HCT116 (cell line): ENCODE measurements at regions not wholly inside any gene's neighbourhood (a gene's known extent, or its start where the extent isn't known, plus 50 kb on each side); places are given as distances from the start of the nearest gene placed in this dataset.

Experiments
- ATAC-seq: fragments of 200-7000 bp; cut with Tn5 transposase; 2 replicates; pipeline ENCODE4 v1.9.1; 2020; ENCODE audit warnings: mild to moderate bottlenecking, moderate library complexity
- BruUV-seq: library from RNA; stranded (reverse); fragments of 400-500 nt; replicated peaks from 2 replicates; lab custom pipeline; 2021; lab: Mats Ljungman, UMichigan
- CTCF ChIA-PET: fragments of 300-600 bp; sonication (Branson Sonifier 250); formaldehyde crosslinking; loops from one replicate; lab custom pipeline; 2021; ENCODE audit warnings: antibody characterized with exemption; lab: Charles Lee
- POLR2A ChIA-PET: fragments of 300-600, 350-600 bp; sonication (Branson Sonifier 250); formaldehyde crosslinking; loops from one replicate; lab custom pipeline; 2021; ENCODE audit warnings: antibody characterized with exemption; lab: Charles Lee
- RAD21 ChIA-PET, 2 experiments: fragments of 300-600 bp; sonication (Branson Sonifier 250); formaldehyde crosslinking; loops; one replicate each; lab custom pipeline; 2023; ENCODE audit warnings: low total read pairs in 2 of 2; ENCODE audit not compliant: uncharacterized antibody in 2 of 2, unreplicated experiment in 2 of 2, low non-redundant PET in 1 of 2; lab: Charles Lee
- DNase-seq: peaks from one replicate; pipeline ENCODE4 v3.0.0-alpha.2; 2010; ENCODE audit warnings: low read depth, low spot score
- H2AFZ ChIP-seq: fragments of 200-600 bp; shearing (Covaris generic), sonication (generic); 2 replicates; pipeline ENCODE4 v1.6.1; 2017; ENCODE audit warnings: low read depth, mixed run types, mixed read lengths, antibody characterized with exemption, low read length; ENCODE audit not compliant: poor library complexity, severe bottlenecking
- H3K27ac ChIP-seq: 2 replicates; pipeline ENCODE4 v1.5.1; 2012; ENCODE audit warnings: low read depth, low read length
- H3K27me3 ChIP-seq: fragments of 200-600 bp; sonication (generic); 2 replicates; pipeline ENCODE4 v1.6.1; 2016; ENCODE audit warnings: mixed run types, low read length, mixed read lengths; ENCODE audit not compliant: insufficient read depth
- H3K36me3 ChIP-seq, 2 experiments: fragments of 200-500 bp in 1 of 2; fragments of 200-600 bp in 1 of 2; sonication (Bioruptor generic) in 1 of 2; sonication (generic) in 1 of 2; 2 replicates each; pipeline versions ENCODE4 v1.5.1 to v1.6.1; 2014 to 2016; ENCODE audit warnings: low read length in 2 of 2, inconsistent platforms in 1 of 2, mixed read lengths in 1 of 2, mixed run types in 1 of 2; ENCODE audit not compliant: insufficient read depth in 2 of 2, control insufficient read depth in 1 of 2
- H3K4me1 ChIP-seq, 2 experiments: fragments of 200-600 bp in 1 of 2; sonication (generic) in 1 of 2; 2 replicates each; pipeline versions ENCODE4 v1.5.1 to v1.6.1; 2012 to 2017; ENCODE audit warnings: low read length in 2 of 2, inconsistent platforms in 1 of 2, mild to moderate bottlenecking in 1 of 2, mixed read lengths in 1 of 2, mixed run types in 1 of 2, moderate library complexity in 1 of 2; ENCODE audit not compliant: insufficient read depth in 2 of 2, control insufficient read depth in 1 of 2
- H3K4me2 ChIP-seq: fragments of 200-600 bp; sonication (generic); 2 replicates; pipeline ENCODE4 v1.6.1; 2017; ENCODE audit warnings: mixed run types, low read length, mixed read lengths
- H3K4me3 ChIP-seq, 2 experiments: fragments of 200-600 bp in 1 of 2; sonication (generic) in 1 of 2; replicated peaks in 1 of 2; 2 replicates each; pipeline ENCODE4 v1.5.1; 2011 to 2016; ENCODE audit warnings: low read length in 2 of 2, control low read depth in 1 of 2, low read depth in 1 of 2, mild to moderate bottlenecking in 1 of 2, mixed read lengths in 1 of 2, mixed run types in 1 of 2
- H3K79me2 ChIP-seq: fragments of 200-600 bp; sonication (generic); 2 replicates; pipeline ENCODE4 v1.6.1; 2017; ENCODE audit warnings: mild to moderate bottlenecking, mixed run types, low read length, moderate library complexity, mixed read lengths; ENCODE audit not compliant: insufficient read depth
- H3K9ac ChIP-seq: fragments of 200-600 bp; sonication (generic); 2 replicates; pipeline ENCODE4 v1.6.1; 2016; ENCODE audit warnings: low read length, mixed read lengths
- H3K9me2 ChIP-seq: fragments of 200-600 bp; sonication (generic), shearing (Covaris generic); 2 replicates; pipeline ENCODE4 v1.6.1; 2017; ENCODE audit warnings: mixed run types, mild to moderate bottlenecking, moderate library complexity; ENCODE audit not compliant: insufficient read depth
- H3K9me3 ChIP-seq, 2 experiments: fragments of 200-500 bp in 1 of 2; fragments of 200-600 bp in 1 of 2; sonication (Bioruptor generic) in 1 of 2; sonication (generic) in 1 of 2; 2 replicates each; pipeline ENCODE4 v1.6.1; 2014 to 2017; ENCODE audit warnings: low read length in 2 of 2, mixed read lengths in 2 of 2, inconsistent platforms in 1 of 2, low read depth in 1 of 2, mild to moderate bottlenecking in 1 of 2, mixed run types in 1 of 2, moderate library complexity in 1 of 2; ENCODE audit not compliant: control insufficient read depth in 1 of 2, insufficient read depth in 1 of 2
- H4K20me1 ChIP-seq: fragments of 200-600 bp; sonication (generic), shearing (Covaris generic); 2 replicates; pipeline ENCODE4 v1.6.1; 2017; ENCODE audit warnings: mixed run types, mild to moderate bottlenecking, moderate library complexity; ENCODE audit not compliant: insufficient read depth
- CBX3 ChIP-seq: IDR thresholded peaks from 2 replicates; pipeline ENCODE4 v1.6.1; 2012; ENCODE audit warnings: low read depth
- CEBPB ChIP-seq: IDR thresholded peaks from 2 replicates; pipeline ENCODE4 v1.6.1; 2012; ENCODE audit warnings: low read depth
- EGR1 ChIP-seq: IDR thresholded peaks from 2 replicates; pipeline ENCODE4 v1.6.1; 2012; ENCODE audit warnings: low read depth
- EZH2 ChIP-seq: fragments of 200-600 bp; sonication (generic); IDR thresholded peaks from 2 replicates; pipeline ENCODE4 v1.6.1; 2017; ENCODE audit warnings: antibody characterized with exemption, mixed run types
- EZH2phosphoT487 ChIP-seq: fragments of 200-600 bp; IDR thresholded peaks from 2 replicates; pipeline ENCODE4 v1.6.1; 2018; ENCODE audit warnings: antibody characterized with exemption, borderline replicate concordance
- FOSL1 ChIP-seq: IDR thresholded peaks from 2 replicates; pipeline ENCODE4 v1.6.1; 2012; ENCODE audit warnings: low read depth
- JUND ChIP-seq: IDR thresholded peaks from 2 replicates; pipeline ENCODE4 v1.6.1; 2012
- POLR2A ChIP-seq: IDR thresholded peaks from 2 replicates; pipeline ENCODE4 v1.7.0; 2011; ENCODE audit warnings: borderline replicate concordance; ENCODE audit not compliant: insufficient read depth, insufficient read length; ENCODE audit errors: extremely low read depth
- POLR2AphosphoS5 ChIP-seq: IDR thresholded peaks from 2 replicates; pipeline ENCODE4 v1.6.1; 2011; ENCODE audit warnings: mild to moderate bottlenecking, low read depth, low read length, moderate library complexity
- RAD21 ChIP-seq: IDR thresholded peaks from 2 replicates; pipeline ENCODE4 v1.6.1; 2012; ENCODE audit warnings: low read depth, mild to moderate bottlenecking
- REST ChIP-seq: IDR thresholded peaks from 2 replicates; pipeline ENCODE4 v1.6.1; 2012; ENCODE audit warnings: low read depth
- SIN3A ChIP-seq: IDR thresholded peaks from 2 replicates; pipeline ENCODE4 v1.6.1; 2012; ENCODE audit warnings: low read depth
- SRF ChIP-seq: IDR thresholded peaks from 2 replicates; pipeline ENCODE4 v1.6.1; 2012; ENCODE audit warnings: low read depth
- TCF7L2 ChIP-seq: IDR thresholded peaks from 2 replicates; pipeline ENCODE4 v1.7.0; 2011; ENCODE audit warnings: borderline replicate concordance, inconsistent platforms; ENCODE audit not compliant: insufficient read depth, insufficient read length; ENCODE audit errors: extremely low read depth
- YY1 ChIP-seq: IDR thresholded peaks from 2 replicates; pipeline ENCODE4 v1.6.1; 2011; ENCODE audit warnings: low read length, low read depth, moderate library complexity, mild to moderate bottlenecking; ENCODE audit not compliant: insufficient replicate concordance; ENCODE audit errors: extremely low read depth
- ZNF274 ChIP-seq: fragments of 200-500 bp; sonication (Bioruptor generic); IDR thresholded peaks from 2 replicates; pipeline ENCODE4 v1.6.1; 2014; ENCODE audit warnings: mild to moderate bottlenecking, low read depth, low read length, inconsistent platforms
- intact Hi-C: fragments of 100-400 bp; cut with micrococcal nuclease; formaldehyde crosslinking; loops from 2 replicates; pipeline ENCODE4 v1.10.0; 2022
- TF ChIP-seq, protein P1 (sequence below): IDR thresholded peaks from 2 replicates; pipeline ENCODE4 v1.6.1; 2012

GRCh38 chr10:55277549-55277948 lies 476.5 kb upstream of the PCDH15 start:
- no peaks in the 10 kb centered on the region for H3K4me1 ChIP-seq
- TF ChIP-seq EGR1 (no peak), POLR2A (no peak), JUND (no peak), POLR2AphosphoS5 (no peak), SRF (no peak), RAD21 (no peak), CEBPB (no peak), EZH2phosphoT487 (no peak), ZNF274 (no peak), TCF7L2 (no peak), REST (no peak), EZH2 (no peak), CBX3 (no peak), YY1 (no peak), FOSL1 (no peak), SIN3A (no peak)
- TF ChIP-seq, protein P1, sequence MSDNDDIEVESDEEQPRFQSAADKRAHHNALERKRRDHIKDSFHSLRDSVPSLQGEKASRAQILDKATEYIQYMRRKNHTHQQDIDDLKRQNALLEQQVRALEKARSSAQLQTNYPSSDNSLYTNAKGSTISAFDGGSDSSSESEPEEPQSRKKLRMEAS: no peak
- TF ChIP-seq, all 23 proteins: peak for 0
- ChIA-PET RAD21 (no interaction called here), CTCF (no interaction called here), POLR2A (no interaction called here)
- Histone ChIP-seq H3K27ac (no peak overlapping the region), H3K9me3 (peaks cover 0 to 17% of the 10 kb centered on the region in 2 experiments; a peak in 3 of 4 replicates), H3K9me2 (no peaks in the 10 kb centered on the region), H4K20me1 (no peaks in the 10 kb centered on the region; the same call in 1 of the 2 replicates), H3K27me3 (no peaks in the 10 kb centered on the region), H3K36me3 (no peaks in the 10 kb centered on the region), H3K9ac (no peak overlapping the region), H3K79me2 (no peaks in the 10 kb centered on the region), H3K4me2 (no peak overlapping the region), H2AFZ (no peak overlapping the region), H3K4me3 (no peak overlapping the region)
- DNase-seq: no peak
- no peak for ATAC-seq
- intact Hi-C loops: no loop called here
- BruUV-seq: no TSS peak
